Hematopoietic multipotent progenitor cell treated with erythropoietin and hydrocortisone succinate and interleukin-3 and kit ligand, for 6 days (in vitro differentiated cells): ENCODE measurements at regions not wholly inside any gene's neighbourhood (a gene's known extent, or its start where the extent isn't known, plus 50 kb on each side); places are given as distances from the start of the nearest gene placed in this dataset.

Experiments used
- DNase-seq: peaks from one replicate; pipeline ENCODE4 v3.0.0-alpha.2; 2015

DNA sequence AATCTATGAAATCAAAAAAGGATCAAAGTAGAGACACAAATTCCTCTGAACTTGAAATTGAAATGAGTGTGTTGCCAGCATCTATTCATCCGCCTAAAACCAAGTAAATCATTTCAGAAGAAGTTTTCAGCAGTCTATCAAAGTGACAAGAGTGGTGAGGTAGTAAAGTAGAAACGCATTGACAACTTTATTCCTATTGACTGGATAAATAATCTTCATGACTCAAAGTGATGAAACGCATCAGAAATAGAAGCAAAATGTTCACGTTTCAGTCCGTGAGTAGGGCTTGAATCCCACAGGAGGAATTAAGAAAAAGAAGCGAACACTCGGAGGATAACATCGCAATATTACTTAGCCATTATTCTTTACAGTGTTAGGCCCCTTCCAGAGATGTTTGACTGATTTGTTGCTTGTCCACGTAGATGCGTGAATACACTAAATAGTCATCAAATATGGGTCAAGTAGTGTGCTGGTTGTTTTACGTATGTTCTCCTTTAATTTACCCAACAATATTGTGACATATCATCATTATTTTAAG is 314.4 kb downstream of the PLK2 start:
- DNase-seq, result no peak

DNA sequence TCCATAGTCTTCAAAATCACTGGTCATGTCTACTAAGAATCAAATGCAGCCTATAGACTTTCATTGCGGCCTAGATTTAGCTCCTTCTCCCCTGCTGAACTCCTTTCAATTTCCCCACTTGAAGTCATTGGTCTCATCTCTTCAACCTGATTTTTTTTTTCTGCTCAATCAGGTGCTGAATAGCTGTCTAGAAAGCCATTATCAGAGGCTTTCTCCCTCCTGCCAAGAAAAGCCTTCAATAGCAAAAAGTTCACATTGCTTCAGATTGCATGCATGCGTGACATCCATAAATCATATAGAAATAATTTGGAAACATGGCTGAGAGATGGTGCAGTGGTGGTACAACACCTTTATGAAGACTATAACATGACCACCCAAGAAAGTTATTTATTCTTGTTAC is 316.2 kb downstream of the PLK2 start:
- DNase-seq, result no peak

DNA sequence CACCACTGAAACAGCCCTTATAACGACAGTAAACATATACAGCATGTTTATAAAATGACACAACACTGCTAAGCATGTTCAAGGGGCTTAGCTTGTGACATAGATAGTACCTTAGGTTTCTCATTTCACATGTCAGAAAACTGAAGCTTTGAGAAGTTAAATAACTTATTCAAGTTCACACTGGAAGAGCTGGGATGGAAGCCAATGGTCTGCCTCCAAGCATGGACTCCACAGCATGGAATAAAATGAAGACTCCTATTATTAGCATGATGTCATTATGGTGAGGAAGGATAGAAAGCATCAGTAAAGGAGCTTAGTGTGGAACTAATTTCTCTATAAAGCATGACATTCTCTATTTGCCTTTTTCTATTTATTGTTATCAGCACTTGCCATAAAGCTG is 316.7 kb downstream of the PLK2 start:
- no peak for DNase-seq

DNA sequence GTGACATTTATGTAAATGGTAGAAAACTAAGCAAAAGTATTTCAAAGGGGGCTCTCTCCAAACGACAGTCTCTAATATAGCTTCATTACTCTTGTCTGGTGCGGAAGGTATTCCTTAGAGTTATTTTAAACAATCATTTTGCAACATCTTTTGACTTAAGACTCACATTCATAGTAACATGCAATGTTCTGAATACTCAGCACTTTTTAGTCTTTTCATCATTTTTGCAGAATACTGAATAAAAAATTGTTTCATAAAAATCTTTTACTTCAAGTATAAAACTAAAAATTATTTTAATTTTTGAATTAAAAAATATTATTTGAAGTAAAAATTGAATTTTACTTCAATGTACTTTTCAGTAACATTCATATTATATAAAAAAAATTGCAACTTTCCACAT is 321.1 kb downstream of the PLK2 start:
- no peak for DNase-seq

DNA sequence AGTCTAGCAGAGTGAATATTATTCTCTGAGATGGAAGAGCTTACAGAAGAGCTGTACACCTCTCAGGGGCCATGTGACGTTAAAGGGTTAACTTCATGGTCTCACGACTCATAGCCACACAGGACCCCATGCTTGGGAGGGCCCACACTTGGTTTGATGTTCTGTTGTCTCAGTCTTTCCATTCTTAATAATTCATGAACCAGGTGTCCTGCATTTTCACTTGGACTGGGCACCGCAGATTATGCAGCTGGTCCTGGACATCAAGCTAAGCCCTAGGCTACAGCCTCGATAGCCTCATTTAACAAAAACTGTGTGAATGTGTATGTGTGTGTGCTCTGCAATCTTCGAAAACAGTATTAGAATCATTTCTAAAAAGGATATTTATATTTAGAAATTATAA is 323.5 kb downstream of the PLK2 start:
- no peak for DNase-seq

DNA sequence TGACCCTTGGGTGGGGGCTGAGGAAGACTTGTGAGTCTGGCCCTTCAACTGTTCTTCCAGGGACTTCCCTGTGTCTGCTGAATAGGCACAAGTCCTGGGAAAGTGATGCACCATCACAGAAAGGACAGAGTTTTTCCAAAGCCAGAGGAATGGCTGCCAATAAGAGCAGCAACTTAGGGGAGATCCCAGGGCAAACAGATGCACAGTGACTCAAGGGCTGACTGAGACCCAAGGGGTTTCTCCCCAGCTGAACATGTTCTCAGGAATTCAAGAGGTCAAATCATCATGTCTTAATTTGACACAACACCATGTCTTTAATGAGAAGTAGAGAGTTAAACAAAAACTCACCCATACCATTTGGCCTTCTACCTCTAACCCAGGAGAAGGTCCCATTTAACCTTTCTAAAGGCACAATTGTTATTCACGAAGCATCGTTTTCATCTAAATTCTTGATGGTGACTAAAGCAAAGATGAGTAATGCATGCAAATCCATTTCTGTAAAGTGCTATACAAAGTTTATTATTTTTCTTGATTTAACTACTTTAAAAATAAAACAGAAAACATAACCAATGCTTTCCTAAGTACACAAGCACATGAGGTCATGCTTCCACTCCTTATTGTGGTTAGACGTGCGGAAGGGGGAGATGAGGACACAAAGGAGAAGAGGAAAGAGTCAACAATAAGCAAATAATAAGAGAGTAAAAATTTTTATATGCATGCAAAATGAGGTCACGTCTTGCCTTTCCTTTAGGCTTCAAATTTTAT is 324.1 kb downstream of the PLK2 start:
- DNase-seq, result no peak

DNA sequence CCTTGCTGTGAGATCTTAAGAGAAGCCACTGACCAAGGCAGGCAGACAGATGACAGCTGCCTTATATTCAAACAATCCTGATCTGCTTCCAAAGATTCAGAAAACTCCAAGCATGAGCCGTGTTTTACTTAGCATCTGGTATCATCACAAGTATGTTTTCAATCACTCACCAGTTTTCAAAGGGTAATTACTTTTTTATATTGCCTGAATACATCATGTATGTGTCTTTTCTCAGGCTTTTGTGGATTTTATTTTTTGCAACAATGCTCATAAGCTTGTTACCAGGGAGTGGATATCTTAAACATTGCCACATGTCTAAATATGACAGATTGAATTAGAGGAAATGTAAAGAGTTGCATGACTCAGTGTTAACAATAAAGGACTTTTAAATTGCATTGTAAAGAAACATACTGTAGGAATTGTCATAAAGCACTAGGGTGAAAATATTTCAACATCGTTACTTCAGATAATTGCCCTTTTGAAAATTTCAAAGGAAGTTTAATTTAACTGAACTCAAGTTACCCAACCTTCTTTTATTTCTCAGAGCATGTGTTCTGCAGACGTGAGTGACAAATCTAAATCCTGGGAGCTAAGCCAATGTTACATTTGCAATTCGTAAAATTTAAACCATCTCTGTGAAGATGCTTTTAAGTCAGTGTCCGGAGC is 326.1 kb downstream of the PLK2 start:
- no peak for DNase-seq

DNA sequence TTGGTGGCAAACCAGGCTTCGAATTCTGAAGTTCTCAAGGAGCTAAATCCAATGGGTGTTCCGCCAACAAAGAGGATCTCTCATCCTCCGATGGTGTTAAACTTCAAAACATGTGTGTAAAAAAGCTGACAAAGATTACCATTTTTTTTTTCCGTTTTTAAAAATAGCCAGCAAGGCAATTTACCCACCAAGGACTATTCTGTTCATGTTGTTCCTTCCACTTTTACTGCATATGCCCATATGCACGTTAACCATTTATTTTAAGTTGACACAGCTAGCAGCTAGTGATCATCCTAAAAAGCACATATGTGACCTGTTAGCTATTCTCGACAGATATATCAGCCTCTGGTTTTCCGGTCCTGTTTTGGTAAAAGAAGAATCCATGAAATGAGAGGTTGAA is 326.7 kb downstream of the PLK2 start:
- DNase-seq, result no peak

DNA sequence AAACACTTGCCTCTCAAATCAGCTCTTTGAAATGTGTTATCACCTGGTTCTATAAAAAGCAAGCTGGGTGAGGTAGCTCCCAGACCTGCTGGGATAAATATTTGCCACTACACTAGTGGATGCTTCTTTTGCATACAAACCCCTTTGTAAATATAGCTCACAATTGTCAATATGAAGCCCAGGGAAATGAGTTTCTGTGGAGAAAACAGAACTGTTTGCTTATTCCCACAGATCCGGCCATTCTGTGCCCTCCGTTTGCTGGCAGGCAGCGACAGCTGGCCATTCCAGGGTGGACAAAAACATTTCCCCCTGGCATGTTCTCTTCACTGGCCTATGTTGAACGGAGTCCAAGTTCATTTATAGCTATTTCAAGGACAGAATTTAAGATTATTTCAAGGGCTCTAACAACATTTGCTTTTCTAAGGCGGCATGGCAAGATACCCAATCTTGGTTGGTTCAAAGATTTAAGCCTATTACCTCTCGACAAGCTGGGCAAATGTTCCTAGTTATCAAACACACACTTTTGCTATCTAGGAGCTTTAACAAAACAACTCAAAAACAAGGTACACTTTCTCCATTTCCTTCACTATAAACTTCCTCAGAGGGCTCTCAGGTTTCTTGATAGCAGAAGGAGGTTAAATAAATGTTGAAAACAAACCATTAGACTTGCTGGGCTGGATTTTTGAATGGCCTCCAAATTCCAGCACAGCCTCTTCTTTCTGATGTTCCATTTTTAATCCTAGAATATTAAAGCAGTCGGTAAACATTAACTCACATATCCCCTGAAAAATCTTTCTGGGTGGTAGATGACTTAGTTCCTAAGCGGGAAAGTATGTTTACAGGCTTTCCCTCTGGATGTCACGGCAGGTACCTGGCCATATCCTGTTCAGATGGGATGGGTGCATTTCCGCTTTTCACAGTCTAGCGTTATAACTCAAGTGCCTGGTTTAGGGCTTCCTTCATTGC is 332.3 kb downstream of the PLK2 start:
- DNase-seq, result no peak

DNA sequence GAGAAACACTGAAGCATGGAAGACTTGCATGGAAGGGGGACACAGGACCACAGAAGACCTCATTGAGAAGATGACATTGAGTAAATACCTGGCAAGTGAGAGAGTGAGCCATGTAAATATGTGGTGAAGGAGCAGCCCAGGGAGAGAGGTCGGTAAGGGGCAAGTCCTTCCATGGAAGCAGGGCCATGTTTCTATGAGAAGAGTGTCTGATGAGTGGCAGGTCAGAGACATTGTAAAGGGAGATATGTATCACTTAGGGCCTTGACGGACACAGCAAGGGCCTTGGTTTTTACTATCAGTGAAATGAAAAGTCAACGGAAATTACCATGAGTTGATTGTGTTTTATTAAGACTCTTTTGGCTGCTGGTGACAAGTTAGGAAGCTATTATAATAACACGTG is 336.4 kb downstream of the PLK2 start:
- DNase-seq, result no peak

DNA sequence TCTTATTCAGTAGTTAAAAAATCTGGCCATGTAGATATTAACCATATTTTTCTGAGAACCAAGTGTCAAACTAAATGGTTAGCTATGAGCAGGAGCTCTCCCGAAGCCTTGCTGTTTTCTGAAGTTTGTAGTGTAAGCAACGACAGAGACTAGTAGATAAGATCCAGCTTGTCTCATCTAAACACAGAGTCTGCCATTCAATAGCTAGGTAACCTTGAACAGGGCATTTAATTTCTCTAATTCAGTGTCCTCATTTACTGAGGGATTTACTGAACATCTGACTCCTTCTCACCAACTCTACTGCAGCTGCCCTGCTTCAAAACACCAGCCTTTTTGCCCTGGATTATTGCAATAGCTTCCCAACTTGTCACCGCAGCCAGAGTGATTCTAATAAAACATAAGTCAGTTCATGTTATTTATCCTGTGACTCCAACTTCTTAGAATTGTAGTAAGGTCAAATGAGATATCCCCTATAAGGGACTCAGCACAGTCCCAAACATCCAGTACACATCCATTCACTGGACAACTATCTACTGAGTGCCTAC is 337.0 kb downstream of the PLK2 start:
- DNase-seq, result no peak

DNA sequence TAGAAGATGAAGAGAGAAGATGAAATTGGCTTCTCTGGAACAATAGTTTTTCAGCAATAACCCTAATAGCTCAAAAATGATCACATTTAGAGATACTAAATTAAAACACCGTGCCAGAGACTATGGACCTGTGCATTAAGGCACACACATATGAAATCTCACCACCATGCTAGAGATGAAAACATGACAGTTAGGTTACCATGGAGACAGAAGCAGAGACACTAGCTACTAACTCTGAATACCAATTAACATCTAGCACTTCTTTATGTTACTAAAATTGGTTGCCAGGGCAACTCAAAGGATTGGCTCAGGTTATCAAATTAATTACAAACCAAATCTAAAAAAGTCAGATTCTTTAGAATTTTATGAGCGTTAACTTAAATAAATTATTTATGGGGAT is 337.7 kb downstream of the PLK2 start:
- no peak for DNase-seq

DNA sequence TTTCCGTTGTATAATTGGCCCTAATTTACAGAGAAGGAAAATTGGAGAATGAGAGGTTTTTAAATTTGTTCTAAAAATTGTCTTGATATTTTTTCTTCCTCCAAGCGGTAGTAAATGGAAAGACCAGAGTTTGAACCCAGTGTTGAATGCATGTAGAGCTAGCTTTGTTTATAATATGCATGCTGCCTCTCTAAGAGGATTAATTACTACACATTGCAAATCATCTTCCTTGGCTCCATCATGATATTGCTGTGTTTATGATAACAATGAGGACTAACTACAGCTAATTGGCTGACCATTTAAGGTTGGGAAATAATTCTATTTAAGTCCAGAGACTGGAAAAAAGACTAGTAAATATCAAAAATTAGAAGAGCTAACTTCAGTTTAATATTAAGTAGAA is 338.5 kb downstream of the PLK2 start:
- no peak for DNase-seq

DNA sequence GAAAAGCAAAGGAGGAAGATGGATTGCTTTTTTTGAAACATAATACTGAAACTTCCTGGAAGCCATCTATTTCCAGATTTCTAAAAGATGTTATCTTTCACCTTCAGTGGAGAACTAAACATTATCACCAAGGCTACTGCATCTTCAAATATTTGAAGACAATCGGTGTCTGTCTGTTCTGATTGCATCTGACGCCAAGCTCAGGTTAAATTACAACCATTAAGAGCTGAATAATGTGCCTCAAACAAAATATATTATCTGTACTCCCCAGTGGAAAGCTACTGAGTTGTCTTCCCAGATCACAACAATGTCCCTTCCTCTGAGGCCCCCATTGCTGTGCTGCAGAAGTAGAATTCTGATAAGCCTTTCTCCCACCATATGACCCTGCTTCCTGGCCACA is 342.3 kb downstream of the PLK2 start:
- DNase-seq, result no peak

DNA sequence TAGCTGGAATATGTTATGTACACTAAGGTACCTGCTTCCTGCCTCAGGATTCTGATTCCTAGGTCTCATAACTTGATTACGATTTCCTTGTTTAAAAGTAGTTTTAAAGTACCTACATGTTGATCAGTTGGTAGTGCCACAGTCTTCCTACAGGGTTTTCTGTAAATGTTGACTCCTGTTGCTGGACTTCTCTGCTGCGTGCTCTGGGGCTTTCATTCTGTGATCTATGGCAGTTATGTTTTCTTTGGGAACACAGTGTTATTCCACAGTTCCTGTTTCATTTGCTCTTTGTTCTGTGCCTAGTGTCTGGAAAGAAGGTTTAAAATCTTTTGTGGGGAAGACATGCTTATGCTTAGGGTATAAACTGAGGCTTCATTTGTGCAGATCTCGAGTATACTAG is 343.5 kb downstream of the PLK2 start:
- no peak for DNase-seq

DNA sequence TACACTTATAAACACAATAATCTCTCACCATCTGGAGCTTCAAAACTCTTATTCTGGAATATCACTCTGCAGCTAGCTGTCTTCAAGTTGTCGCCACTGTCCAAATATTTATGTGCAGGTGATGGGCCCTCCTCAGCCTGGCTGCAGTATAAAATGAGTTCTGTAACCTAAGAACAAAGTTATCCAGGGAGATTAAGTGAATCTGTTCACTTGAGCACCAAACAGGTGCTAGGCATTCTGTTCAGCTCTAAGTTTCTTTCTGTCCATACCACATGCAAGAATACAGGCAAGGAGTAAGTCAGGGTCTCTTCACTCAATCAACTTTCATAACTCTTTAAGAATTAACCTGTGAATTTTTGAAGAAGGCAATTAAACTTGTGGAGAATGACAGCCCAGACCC is 344.1 kb downstream of the PLK2 start:
- DNase-seq, result no peak

DNA sequence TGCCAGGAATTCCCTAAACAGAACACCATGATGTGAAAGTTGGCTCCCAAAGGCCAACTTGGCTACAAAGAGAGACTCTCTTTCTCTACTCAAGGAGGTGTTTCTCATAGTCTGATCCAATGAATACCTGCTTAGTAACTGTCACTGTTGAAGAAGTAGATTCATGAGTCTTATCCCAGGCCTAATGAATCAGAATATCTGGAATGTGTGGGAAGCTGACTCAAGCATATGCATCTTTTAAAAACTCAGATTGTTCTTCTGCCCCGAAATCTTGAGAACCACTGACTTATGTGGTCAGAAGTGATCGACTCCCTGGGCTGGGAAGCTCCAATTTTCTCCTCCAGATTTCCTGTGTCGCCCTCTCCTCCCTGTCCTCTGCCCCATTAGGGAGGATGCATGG is 345.6 kb downstream of the PLK2 start:
- DNase-seq, result no peak

DNA sequence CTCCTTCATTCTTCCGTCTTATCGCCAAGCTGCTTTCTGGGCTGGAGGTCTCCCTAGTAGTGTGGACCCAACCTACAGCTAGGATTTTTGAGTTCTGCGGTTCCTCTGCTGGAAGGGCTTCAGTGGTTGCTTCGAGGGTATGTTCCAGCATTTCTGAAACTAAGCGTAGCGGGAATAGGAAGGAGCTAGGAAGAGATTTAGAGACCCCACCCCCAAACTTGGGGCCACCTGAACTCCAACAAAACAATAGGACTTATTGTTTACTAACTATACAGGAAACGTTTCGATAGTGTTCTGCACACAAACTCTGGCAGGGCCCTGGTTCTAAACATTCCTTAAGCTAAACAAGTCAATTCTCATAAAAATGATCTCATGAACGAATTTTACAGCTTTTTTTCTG is 346.7 kb downstream of the PLK2 start:
- no peak for DNase-seq

DNA sequence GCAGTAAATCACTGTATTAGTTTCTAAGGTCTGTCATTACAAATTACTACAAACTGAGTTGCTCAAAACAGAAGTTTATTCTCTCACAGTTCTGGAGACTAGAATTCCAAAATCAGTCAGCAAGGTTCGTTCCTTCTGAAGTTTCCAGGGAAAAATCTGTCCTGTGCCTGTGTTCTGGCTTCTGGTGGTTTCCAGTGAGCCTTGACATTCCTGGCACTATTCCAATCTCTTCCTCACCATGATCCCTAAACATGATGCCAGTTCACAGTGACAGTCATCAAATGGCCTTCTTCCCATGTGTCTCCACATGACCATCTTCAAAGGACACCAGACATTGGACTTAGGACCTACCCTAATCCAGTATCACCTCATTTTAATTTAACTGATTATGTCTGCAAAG is 351.4 kb downstream of the PLK2 start:
- DNase-seq, result no peak

DNA sequence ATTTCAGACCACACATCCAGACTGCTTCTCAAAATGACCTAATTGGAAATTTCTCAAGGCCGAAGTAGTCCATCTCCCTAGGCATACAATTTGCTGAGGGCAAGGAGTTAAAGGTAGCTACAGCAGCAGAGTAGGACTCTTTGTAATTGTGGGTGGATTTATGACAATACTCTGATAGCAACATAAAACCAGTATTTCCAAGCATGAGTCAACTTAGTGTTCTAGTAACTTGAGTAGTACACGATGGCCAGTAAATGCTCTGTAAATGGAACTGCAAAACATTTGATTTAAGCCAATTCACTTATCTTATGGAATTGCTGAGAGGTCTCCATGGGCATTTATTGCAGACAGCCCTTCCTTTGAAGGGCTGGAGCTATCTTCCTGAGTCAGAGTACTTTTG is 352.2 kb downstream of the PLK2 start:
- no peak for DNase-seq

DNA sequence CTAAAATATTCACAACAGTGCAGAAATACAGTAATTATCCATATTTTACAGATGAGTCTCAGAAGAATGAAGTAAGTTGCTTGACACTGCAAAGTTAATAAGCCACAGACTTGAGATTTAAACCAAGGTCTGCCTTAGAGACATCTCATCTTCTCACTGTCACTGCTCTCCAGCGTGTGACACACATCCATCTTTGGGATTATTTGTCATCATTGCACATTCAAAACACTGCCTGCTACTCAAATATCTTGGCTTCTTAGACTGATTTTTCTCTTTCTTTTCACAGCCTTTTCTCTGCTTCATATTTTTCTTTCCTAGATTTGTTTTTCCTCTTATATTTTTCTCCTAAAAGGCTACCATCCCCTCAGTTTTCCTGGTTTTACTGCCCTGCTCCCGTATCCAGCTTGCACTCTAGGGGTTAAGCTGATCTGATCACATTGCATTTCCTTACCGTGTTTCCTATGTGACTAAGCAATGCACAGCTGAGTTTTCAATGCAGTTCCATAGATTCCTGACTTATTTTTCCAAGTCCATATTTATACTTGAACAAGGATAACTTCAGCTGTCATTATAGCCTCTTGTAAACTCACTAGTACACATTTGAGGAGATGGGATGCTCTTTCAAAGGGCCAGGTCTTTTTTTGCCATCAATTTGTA is 353.0 kb downstream of the PLK2 start:
- DNase-seq, result no peak

DNA sequence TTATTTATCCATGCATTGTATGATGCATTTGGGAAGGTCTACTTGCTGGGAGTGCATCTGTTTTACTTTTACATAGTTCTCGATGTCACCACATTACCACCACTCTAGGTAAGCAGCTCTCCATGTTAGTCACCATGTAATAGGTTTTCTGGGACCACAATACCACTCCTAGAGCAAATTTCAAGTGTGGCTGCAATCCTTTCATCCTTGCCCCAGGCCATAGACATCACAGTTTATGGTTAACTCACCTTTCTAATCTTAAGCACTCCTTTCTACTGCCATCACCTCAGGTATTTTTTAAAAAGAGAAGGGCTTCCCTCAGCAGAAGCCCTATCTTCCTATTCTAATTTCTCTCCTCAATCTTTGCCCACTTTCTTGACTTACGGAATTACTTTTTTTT is 354.1 kb downstream of the PLK2 start:
- DNase-seq, result no peak

DNA sequence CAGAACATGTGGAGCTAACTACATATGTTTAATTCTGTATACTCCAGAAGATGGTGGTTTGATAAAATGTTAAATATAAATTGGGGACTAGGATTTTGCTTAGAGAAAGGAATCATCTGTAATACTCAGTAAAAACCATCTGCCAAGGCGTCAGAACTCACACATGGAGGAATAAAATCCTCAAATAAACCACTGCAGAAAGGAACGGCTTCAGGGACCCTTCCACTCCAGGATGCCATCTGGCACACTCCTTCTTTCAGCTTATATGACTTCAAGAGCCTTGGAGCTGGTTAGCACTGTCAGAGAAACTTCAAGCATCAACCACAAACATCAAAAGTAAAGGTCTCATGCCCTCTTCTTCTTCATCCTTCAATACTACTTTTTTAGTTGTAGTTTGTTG is 360.6 kb downstream of the PLK2 start:
- DNase-seq, result no peak
